GM11168 (cell line): ENCODE measurements at regions not wholly inside any gene's neighbourhood (a gene's known extent, or its start where the extent isn't known, plus 50 kb on each side); places are given as distances from the start of the nearest gene placed in this dataset.

Experiments used
- in situ Hi-C: fragments of 300-500 bp; cut with MboI; formaldehyde crosslinking; loops from one replicate; pipeline ENCODE4 v1.12.0; 2022; ENCODE audit warnings: low sequenced_read_pairs; ENCODE audit not compliant: unreplicated experiment

DNA sequence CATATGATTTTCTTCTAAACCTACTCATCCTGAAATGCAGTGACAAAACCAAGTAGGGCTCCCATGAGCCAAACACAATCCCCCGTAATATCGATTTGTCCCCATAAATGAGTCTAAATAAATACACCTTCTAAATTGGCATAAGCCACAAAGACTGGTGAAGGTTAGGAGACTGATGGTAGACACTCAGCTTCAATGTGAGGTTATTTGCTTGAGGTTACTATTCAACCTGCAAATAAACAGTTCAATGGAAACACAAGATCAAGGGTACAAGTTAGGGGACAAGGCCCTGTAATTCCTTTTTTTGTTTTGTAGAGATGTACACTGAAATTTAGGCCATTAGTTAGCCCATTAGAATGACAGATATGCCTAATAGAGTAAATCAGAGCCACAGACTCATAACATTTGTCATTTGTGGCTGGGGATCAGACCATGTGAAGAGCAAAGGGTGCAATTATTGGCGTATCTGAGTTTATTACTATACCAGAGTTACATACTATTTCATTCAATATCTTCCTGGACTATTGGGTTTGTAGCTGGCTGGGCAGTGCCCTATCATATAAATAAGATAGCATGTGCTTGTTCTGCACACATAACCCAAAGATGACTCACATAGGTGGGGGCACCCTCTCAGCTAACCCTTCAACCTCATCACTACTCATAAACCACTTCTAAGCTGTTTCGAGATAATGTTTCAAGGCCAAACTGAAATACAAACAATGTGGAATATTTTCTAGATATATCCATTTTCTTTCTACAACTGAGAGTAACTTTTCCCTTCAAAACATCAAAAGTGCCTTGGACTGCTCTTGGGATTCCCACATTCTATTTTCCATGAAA is 695.3 kb downstream of the KCNA4 start:
- in situ Hi-C loops = no loop called here

DNA sequence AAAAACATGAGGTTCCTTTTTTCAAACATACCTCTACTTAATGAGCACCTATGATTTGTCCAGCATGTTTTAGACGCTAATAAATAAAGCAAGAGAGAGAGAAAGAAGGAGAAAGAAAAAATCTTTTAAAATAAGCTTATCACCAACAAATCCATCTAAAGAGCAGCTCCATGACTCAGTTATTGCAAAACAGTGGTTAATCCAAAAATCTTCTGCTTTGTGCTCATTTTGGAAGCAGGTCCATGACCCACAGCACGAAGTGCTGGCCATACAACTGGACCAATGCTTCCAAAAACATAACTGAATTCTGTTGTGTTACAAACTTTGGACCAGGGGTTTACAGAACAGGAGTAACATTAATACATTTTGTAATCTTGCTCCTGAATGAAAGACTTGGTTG is 696.6 kb downstream of the KCNA4 start:
- in situ Hi-C loops = no loop called here

DNA sequence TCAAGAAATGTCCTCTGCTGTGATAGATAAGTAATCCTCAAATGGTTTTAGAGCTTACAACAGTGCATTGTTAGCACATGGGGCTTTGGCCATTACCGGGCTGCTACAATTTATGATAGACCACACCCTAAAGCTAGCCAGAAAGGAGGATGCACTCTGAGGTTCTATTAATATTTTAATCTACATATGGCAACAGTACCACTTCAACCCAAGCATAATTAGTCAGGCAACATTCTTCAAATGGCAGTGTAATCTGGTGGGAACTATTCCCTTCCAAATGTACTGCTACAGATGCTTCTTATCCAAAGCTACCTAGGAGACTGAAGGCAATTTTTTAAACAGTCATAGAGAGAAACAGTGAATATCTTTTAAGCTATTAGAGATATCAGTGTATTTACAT is 697.6 kb downstream of the KCNA4 start:
- in situ Hi-C loops = no loop called here

DNA sequence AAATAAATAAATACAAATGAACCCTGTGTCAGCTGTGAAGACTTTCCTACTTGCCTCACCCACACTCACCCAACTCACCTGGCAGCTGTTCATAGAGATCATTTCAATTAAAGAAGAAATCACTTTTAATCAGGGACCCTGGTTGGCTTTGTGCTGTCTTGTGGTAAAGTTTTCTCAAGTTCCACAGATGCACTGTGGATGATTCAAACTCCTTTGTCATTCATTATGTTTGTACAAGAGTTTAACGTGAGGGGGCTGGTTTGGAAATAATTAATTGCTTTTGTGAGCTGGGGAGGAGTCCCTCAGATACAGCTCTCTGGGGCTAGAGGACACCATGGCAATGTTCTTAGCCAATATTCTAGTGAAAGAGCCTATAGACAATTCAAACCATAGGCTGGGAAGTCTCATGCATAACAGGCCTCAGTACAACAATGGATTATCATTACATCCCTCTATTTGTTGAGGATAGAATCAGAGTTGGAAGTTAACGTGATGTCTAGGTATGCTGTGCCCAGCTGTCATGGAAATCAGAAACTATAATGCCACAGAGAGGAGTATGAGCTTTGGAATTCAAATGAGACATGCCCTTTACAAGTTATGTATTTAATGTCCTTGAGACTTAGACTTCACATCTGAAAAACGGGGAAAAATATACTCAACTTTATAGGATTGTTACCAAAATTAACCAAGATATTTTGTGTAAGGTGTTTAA is 698.5 kb downstream of the KCNA4 start:
- in situ Hi-C loops = no loop called here

DNA sequence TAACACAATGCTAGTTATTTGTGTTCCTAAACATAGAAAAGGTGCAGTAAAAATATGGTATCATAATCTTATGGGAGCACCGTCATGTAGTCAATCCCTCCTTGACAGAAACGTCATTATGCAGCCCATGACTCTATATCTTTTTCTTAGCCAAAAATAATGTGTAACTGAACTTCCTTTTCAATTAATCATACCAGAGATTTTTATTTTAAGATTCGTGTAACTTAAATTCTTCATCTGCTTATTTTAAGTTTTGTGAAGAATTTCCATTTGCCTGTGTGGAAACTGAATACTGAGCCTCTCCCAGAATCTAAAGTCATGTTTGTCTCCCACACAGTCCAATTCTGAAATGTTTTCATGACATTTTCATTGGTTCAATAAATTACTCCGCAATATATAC is 699.1 kb downstream of the KCNA4 start:
- in situ Hi-C loops = no loop called here

DNA sequence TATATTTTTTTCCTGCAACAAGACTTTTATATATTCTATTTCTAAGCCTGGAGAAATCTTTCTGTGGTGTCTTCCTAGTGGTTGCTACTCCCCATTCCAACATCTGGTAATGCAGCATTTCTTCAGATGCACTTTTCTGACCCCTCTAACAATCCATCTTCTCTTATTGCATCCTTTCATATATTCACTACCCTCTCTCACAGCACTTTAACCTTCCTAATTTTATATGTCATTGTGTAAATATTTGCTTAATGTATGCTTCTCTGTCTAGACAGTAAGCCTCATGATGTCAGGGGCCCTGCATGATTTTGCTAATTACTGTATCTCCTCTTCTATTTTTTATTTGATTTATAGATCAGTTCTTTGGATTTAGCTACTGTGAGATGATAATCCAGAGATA is 701.6 kb downstream of the KCNA4 start:
- in situ Hi-C loops = no loop called here

DNA sequence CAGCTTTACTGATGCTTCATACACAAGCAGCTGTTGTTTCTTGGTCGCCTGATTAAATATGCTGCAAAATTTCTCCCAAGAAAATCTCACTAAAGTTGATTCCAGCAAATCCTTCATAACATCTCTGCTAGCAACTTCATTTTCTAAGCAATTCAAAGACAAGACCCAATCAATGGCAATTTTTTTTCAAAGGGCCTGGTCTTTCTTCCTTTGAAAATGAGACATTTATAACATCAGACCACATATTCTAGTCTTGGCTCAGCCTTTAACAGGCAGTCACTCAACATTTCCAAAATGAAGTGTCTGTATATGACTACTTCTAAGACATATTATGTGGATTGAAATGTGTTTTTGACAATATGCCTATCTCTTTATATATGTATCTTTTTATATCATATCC is 702.6 kb downstream of the KCNA4 start:
- in situ Hi-C loops = no loop called here

DNA sequence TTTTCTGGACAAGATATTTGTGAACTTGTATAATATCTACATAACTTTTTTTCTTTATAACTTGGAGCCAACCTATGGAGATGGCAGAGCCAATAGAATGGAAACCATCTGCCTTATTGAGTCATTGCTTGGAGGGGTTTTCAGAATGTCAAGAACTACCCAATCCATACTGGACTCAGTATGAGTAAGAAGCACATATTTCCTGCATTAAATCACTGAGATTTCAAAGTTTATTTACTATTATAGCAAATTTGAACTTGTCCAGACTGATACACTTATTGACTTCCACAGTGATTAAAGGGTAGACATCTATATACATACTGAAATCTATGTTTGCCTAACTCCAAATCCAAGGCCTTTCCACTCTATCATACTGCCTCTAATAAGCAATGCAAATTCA is 704.0 kb downstream of the KCNA4 start:
- in situ Hi-C loops = no loop called here

DNA sequence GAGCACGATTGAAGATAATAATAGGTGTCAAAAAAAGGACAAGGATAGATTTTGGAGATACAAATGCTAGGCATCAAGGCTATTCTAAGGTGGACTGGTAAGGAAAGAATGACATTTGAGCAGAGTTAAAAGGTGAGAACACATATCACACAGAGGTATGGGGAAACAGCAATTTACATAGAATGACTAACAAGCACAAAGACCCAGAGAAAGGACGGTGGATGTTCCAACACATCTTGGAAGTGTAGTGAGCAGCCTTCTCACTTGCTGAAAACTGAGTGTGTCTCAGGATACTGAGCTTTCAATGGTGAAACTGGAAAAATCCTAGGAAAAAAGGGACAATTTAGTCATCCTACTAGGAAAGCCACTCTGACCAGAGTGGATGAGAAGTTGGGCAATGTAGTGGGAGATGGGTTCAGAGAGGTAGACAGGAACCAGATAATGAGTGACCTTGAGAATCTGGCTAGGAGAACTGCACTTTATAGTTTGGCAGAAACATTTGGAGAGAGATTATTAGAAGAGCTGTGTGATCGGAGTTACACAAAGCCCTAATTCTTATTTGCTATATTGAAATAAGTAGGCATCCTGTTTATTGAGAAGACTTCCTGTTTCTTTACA is 706.0 kb downstream of the KCNA4 start:
- in situ Hi-C loops = no loop called here

DNA sequence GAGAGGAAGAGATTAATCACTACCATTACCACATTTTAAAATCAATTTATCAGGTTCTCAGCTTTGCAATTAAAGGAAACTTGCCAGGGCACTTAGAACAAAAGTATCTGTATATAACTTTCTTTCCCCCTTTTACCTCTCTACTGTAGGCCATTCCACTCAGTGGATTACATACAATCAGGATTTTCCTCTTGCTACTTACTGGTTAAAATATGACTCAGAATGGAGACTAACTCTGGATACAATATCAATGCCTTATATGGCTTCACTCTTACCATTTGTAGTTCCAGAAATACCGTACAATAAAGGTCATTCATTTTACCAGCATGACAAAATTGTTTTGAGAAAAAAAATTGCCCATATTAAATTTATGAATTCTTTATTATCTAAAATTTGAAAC is 706.8 kb downstream of the KCNA4 start:
- in situ Hi-C loops = no loop called here

DNA sequence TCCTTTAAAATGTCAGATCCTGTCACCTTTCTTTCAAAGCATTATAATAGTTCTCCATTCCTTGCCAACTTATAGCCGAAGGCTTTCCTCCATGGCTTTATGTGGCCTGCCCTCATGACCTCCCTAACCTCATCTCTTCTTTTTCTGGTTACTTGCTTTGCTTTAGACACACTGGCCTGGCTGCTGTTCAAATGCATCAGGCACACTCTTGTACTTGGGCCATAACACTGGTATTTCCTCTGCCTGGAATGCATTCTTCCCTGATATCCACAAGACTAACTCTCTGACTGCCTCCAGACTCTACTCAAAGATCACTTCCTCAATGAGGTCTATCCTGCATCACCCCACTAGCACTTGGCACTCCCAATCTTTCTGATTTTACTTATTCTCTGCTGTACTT is 710.3 kb downstream of the KCNA4 start:
- in situ Hi-C loops = no loop called here

DNA sequence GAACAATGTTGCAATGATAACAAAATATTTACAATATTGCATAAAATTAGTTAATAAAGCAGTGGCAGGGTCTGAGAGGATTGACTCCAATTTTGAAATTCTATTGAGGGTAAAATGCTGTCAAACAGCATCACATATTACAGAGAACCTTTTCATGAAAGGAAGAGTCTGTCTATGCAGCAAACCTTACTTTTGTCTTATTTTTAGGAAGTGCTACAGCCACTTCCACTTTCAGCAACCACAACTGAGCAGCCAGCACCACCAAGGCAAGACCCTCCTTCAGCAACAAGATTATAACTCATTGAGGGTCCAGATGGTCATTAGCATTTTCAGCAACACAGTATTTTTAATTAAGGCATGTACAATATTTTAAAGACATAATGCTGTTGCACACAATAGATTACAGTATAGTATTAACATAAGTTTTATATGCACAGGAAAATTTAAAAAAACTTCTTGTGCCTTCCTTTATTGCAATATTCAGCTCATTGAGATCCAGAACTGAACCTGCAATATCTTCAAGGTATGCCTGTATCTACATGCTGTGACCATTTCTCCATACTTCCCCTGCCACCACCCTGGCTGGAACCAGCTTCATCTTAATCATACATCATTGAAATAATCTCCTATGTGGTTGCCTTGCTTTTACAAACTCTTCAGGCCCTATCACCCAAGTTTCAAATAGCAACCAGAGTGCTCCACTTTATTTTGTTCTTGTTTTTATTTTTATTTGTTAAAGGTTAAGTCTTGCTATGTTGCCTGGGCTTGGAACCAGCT is 711.2 kb downstream of the KCNA4 start:
- in situ Hi-C loops = no loop called here

DNA sequence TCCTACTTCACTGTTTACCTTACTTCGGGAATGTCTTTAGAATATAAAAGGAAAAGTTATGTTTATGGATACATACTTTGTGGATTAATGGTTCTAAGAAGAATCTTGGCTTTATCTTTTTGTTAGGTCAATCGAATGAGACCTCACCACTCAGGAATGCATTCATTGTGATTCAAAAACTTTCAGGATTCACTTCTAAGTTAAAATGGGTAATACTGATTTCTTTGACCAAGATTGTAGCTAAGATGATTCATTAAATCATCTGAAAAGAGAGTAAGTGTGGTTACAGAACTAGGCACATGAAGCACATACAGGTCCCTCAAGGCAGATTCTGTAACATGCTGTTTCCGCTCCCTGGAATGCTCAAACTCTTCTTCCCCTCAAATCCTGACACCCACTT is 716.4 kb downstream of the KCNA4 start:
- in situ Hi-C loops = no loop called here

DNA sequence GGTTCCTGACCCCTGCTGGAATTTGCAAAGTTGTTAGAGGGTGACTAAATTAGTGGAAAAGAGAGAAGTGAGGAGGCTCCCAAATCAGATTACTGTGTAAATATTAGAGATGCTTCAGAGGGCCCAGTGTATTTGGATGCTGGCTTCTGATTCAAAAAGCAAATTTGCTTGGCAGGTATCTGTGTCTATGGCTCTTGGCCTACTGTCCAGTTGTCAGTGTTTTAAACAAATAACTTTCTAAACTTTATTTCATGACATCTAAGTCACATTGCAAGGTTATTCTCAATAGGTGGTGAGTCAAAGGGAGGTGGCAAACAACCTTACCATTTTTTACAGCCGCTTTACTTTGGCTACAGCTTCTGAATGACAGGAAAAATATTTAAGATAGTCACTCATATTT is 720.1 kb downstream of the KCNA4 start:
- in situ Hi-C loops = no loop called here

DNA sequence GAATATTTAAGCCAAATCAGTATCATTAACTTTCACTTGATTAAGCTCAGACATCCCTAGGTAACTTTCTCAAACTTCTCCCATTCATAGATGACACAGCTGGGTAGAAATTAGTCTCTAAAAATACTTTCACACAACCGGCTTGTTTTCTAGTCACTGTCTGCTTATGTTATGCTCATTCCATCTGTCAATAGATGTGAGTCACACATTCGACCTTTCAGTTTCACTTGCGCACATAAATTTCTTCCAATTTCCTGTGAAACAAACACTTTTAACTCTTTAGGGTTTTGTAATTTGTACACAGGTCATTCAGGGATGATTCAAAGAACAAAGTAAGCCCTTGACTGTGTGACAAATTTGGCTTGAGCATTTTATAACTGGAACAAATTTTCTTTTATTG is 723.0 kb downstream of the KCNA4 start:
- in situ Hi-C loops = no loop called here

DNA sequence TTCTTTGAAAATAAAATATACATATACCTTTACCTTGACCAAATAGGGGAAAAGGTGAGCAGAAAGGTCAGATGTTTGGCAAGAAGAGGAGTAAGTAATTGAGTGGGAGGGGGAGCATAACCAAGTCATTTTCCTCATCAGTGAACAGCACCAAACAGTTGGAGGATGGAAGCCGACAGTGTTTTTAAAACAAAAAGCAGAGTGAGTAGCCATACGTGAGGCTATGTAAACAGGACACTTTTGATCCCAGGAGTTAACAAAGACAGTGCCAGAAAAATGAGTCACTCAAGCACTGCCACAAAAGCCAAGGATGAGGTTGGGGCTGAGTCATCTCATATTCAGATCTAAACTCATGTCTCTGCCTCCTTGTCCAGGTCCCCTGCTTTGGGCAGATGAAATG is 734.7 kb downstream of the KCNA4 start:
- in situ Hi-C loops = no loop called here

DNA sequence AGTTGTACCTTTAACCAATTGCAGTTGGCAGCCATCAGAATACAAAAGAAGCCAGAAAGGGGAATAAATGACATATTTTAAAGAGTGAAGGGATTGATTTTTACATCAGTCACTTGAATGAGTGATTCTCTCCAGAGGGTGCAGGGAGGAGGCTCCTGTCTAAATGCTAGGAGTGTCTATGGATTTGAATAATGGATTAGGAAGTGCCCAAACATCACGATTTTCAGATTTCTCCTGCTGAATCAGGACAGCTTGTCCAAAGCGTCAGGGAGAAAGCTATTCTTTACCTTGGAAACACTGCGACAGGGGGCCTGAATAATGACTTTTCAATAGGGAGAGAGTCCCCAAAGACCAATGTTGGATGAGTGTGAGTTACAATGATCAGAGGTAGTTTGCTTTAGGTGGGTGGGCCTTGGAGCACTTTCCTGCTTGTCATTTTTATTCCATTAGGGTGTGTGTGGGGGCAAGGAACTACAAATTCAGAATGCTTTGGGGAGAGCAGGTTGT is 735.5 kb downstream of the KCNA4 start:
- in situ Hi-C loops = no loop called here

DNA sequence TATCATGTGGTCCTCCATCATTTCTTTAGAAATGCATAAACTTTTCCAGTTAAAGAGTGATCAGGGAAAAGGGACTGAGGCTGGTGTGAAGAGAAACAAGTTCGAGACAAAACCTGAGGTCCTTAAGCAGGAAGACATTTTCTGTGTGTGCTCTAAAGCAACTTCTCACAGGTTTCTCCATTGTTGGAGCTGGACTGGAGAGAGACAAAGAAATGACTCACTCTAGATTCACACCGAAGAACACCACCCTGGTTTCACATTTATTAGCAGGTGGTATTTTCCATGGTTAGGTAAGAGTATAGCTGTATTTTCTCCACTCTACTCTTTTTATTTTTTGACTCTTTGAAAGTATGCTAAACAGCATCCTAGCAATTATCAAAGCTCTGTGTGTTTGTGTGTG is 736.4 kb downstream of the KCNA4 start:
- in situ Hi-C loops = no loop called here

DNA sequence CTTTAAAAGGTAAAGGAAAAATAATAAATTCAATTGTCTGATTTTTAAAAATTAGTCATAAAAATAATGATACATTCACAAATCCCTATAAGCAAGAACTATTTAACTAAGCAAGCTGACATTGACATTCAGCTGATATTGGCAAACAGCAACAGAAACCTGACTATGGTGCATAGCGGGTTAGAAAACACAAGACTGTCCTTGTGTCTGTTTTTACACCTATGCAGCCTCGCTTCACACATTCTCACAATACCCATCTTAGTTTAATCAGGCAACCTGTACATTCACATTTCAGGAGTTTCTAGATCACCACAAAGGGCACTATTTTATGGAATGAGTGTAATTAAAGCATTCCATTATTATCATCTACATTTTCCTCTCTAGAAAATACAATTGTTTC is 737.1 kb downstream of the KCNA4 start:
- in situ Hi-C loops = no loop called here

DNA sequence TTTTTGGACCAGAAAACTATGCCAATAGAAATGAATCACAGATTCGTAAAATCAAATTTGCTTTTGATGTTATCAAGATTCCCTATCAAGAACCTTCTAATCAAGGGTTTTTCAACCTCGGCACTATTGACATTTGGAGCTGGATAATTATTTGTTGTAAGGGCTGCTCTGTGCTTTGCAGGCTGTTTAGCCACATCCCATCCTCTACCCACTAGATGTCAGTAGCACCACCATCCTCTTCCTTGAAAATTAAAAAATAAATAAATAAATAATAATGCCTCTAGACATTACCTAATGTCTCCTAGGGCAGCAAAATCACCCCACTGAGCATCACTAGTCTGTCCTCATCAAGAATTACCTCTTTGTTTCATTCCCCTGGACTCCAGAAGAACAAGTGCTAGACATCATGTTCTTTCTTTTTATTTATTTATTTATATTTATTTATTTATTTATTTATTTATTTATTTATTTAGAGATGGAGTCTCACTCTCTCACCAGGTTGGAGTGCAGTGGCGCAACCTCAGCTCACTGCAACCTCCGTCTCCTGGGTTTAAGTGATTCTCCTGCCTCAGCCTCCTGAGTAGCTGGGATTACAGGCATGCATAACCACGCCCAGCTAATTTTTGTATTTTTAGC is 744.7 kb downstream of the KCNA4 start:
- in situ Hi-C loops = no loop called here
